Activated effector memory CD4-positive, alpha-beta T cell treated with anti-CD3 and anti-CD28 coated beads, Interleukin-2, amount 50 U/mL, for 16 hours (primary cell): ENCODE measurements at regions not wholly inside any gene's neighbourhood (a gene's known extent, or its start where the extent isn't known, plus 50 kb on each side); places are given as distances from the start of the nearest gene placed in this dataset.
A peak's percentile ranks its signal among the peaks of the same experiment; 100 is the strongest.

Source experiments
- DNase-seq: peaks from one replicate; pipeline ENCODE4 v3.0.0-alpha.2; 2020

DNA sequence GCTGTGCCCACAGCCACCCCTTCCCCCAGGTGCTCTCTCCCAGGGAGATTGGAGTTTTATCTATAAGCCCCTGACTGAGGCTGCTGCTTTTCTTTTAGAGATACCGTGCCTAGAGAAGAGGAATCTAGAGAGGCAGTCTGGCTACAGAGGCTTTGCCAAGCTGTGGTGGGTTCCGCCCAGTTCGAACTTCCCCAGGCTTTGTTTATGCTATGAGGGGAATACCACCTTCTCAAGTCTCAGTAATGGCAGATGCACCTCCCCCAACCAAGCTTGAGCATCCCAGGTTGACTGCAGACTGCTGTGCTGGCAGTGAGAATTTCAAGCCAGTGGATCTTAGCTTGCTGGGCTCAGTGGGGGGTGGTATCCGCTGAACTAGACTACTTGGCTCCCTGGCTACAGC is 157.4 kb downstream of the CAAP1 start:
- no peak for DNase-seq

DNA sequence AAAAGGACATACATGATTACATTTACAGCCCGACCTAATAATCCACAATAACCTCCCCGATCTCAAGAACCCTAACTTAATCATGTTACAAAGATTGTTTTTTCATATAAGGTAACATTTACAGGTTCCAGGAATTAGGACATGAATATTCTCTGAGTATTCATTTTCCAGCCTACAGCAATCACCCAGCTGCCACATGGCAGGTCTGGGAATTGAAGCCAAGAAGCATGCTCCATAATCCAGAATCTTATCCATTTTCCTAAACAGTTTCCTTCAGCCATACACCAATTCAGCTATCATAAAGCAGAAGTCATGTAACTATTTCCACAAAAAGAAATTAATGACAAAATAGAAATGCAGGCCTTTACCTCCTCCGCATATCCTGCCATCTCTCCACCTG is 163.4 kb downstream of the CAAP1 start:
- no peak for DNase-seq

DNA sequence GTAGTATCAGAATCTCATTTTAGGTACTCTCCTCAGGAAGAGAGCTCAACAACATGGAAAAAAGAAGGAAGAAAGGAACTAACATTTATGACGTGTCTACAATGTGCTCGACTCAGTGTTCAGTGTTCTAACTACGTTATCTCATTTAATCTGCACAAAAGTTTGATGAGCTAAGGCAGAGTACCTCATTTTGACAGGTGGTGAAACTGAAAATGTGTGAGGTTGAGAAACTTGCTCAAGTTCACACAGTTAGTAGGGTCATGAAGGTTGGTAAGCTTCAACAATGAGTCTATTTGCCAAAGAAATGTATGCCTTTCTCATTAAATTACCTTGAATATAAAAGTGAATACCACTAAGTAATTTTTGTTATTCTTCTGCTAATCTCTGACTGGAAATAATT is 165.1 kb downstream of the CAAP1 start:
- no peak for DNase-seq

DNA sequence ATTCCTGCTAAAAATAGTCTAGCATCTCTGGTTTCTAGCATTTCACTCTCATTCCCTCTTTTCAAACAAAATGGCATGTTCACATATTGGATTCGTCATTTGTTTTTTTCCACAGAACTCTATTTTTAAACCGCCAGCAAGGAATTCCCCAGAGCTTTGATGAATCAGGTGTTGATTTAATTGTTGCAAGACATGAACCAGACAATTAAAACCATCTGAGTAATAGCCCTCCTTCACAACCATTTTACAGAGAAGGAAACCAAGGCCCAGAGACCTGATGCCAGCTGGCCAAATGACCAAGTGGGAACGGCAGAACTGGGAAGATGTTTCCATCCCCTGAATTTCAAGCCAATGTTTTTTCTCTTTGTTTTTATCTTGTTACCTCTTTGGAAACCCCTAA is 167.0 kb downstream of the CAAP1 start:
- DNase-seq = no peak

DNA sequence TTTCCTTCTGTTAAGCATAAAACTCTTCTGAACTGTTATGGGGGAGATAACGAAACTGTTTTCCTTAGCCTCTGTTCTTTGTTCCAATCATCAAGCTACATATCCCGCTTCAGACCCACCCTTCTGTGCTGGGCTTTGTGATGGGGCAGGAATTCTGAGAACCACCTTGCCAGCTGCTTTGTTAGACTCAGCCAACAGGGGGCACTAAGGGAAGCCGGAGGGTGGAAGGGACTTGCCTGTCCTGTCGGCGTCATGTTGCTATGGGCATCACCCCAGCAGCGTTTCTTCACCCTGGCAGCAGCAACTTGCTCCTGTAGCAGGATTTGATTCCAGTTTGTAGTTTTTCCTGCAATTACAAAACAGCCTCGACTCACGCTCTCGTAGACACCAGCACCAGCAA is 169.1 kb downstream of the CAAP1 start:
- peak; percentile 63 for DNase-seq

DNA sequence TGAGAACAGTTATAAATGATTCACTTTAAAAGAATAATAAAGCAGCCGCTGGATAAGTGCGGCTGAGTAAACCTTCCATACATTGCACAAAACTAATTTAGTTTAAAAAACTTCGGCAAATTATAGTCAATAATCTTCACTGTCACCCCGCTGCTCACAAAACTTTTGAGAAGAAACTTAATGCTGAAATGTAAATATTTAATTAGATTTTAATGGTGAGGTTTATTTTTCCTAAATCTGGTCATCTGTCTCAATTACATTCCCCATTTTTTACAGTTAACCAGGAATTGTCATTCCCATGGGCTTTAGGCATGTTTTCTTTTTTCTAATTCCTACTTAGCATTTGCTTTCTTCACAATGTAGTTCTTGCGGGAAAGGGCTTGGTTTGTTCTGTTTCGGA is 169.8 kb downstream of the CAAP1 start:
- no peak for DNase-seq

DNA sequence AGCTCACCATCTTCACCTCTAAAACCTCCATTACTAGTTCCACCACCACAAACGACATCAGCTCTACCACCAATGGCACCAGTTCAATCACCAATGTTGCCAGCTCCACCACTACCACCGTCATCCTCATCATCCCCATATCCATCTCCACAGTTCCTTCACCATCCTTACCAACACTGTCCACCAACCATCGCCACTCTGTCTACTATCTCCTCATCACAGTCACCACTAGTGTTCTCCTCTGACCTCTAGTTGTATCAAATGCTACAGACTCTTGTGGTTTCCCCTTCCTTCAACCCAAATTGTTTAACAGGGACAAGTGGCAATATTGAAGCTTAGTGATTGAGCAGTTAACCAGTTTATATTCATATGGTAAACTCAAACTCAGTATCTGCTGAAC is 182.6 kb downstream of the CAAP1 start:
- no peak for DNase-seq

DNA sequence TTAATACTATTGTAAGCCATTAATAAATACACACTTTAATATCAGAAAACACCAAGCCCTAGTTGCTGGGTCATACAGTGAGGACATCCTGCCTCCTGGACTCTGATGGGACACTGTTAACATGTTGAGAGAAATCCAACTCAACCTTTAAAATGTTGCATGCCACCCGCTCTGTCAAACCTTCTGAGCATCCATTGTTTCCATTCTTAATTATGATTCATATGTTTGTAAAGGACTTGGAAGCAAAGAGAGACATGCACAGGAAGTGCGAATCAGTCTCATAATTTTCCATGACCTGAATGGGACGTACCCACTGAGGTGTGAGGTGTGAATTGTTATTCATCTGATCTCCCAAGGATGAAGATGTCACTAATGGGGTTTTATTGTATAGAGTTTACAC is 186.4 kb downstream of the CAAP1 start:
- no peak for DNase-seq

DNA sequence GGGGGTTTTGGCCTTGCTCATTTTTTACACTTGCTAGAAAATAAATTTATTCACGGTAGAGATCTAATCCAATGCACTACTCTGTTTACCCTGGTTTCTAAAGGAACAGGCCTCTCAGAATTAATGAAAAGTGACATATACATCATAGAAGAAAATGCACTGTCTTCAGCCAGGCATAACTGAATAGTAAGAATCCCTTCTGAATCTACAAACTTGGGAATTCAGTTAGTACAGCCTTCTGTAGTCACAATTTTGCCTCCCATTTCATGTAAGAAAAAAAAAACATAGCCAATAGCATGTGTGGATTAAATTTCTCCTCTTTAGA is 197.3 kb downstream of the CAAP1 start:
- no peak for DNase-seq

DNA sequence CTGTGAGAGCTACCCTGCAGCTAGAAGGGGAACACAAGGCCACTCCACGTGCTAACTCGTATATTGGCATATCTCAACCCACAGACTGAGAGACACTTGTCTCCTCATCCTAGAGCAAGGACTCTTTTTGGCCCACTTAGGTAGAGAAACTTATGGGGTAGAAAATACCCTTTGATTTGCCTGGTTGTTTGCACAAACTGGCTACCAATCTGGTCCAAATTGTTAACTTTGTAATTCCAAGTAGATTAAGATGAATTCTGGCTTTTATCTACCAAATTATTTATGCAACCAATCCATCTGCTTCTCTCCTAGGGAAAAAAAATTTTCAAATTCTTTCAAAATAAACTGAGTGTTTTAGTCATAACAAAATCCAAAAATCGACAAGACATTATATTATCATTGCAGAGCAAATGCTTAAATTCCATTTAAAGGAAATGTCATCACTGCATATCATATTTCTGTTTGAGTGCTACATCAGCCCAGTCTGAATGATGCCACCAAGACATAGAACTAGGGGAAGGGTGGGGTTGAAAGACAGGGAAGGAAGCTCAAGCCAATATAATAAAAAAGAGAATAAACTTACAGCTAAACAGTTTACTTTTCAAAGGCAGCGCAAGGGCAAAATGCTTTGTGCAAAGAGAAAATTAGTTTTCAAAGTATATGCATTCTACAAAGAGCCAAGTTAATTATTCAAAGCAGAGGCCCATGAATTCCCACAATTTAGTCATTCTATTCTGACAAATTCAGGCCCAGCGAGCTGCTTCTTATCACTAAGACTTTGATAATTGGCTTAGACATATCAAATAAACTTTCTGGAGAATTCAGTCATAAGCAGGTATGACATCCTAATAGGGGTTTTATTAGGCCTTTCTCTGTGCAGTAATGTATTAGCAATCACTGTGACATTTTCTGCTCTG is 198.0 kb downstream of the CAAP1 start:
- DNase-seq = no peak

DNA sequence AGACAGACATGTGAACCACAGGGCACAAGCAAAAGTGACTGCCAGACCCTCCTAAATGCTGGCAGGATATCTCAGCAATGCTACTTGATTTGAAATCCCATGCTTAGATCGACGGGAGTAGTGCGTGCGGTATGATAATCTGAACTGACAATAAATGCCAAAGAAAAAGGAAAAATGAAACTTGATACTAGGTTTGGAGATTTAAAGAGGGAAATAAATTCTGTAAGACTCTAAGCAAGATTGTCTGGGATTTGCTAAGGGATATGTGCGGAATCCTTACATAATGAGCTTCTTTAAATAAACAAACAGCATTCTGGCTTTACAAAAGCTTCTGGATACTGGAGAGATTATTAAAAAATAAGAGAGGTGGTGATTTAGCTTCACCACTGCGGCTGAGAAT is 203.6 kb downstream of the CAAP1 start:
- no peak for DNase-seq

DNA sequence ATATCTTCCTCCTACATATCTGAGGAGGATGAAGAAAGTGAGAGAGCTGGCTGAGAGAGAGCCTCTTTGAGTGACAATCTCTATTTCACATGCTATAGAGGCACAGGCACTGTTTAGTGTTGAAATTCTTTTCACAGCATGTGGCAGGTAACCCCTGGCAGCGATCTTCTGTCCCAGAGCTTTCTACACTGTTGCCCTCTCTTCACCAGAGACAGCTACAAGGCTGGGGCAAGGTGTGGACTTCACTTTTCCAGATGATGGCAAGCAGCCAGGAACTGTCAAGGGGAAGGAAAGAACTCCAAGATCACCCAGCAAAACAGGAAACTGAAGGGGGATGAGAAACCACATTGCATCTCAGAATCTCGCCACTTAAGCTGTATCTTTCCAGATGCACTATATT is 205.2 kb downstream of the CAAP1 start:
- no peak for DNase-seq

DNA sequence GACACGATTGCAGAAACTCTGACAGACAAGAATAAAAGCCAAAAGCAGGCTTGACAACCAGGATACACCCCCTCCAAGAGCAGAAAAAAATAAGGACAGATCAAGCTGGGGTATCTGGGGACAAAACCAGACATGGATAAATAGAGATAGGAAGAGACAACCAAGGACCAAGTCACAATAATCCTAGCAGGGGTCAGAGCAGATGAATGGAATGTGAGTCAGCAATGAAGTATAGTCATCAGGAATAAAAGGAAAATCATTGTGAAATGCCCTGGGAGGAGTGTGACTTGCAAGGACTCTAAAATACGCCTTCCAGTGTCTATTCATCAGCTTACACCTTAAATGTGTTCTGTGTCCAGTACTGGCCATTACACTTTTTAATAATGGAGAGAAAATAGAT is 206.8 kb downstream of the CAAP1 start:
- DNase-seq = no peak

DNA sequence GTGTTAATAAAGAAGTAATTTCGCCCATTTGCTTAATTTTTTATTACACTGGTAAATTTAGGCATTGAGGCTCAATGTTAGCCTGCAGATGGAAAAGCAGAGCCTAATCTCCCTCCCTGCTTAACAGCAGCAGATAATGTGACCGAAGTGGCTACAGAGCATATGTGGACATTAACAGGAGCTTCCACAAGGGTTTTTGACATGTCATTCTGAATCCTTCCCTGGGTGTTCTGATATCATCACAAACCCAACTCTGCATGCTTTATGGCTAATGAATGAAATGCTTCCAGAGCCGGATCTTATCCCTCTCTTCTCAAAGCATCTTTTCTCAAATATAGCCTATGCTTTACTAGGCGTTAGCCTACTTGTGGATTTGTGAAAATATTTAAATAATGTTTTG is 208.6 kb downstream of the CAAP1 start:
- no peak for DNase-seq

DNA sequence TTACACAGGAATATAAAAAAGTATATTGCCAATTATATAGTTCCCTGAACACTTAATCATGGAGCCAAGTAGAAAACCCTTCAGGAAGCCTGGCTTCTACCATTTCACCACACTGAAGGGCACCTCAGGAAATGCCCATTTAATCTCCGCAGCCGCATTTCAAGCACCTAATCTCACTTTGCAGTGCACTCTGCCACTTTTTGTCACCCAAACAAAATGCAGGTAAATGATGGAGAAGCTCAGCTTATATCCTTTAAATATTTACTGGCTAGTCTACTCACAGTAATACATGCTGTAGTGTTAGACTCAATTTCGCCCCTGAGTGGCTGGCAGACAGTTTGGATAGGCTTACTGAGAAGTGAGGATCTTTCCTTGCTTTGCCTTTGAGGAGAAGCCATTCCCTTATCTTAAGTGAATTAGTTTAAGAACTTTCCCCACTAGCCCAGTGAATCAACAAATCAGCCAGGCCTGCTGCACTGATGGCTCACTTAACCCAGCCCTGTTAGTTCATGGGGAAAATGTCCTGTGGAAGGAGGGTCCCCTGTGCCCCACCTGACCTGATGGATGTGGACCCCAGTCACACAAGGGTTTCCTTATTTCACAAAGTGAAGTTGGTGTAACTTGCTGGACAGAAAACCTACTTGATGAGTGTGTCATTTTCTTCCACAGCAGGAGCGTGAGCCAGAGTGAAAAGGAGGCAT is 209.7 kb downstream of the CAAP1 start:
- no peak for DNase-seq

DNA sequence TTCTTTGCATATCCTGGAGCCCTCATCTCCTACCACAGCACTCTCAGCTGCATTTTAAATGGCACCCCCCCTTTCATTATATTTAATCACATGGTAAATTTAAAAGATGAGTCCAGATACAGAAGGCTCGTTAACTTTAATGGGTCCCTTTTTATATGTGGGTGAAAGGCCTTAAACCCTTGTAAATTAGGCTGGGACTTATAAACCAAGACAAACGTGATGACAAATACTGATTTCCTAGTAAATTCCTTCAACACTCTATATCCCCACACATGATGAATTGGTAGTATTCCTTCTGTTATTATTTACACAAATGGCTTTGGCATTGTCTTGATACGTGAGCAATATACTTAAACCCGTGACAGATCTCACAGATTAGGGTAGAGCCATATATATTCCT is 210.6 kb downstream of the CAAP1 start:
- DNase-seq = no peak

DNA sequence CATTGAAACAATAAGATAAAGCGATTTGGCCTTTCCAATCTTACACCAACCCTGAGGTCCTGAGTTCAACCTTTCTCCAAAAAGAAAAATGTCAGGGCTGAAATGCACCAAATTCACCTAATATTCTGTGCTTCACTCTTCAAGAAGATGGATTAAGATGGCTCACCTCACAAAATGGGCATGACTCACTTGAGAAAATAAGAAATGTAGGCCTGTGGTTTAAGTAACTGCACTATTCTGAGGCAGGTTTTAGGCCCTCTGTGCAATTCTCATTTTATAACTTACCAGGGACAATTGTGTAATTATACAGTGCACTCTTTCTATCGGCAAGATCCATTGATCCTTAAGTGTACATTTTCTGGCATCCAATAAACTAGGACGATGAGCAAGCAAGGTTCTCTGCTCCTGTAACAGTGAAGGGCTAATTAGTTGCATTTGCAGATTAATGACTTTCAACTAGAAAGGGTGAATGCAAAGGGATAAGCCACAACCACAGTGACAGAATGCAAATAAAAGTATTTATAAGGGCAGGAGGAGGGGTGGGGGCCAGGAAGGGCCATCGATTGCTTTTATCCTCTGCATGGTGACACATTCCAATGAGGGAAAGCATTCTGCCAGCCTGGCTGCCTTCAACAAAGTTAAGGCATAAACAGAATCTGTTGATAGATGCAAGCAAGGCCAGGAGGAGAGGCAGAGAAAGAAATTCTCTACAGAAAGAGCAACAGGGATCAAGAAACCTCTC is 214.5 kb downstream of the CAAP1 start:
- DNase-seq = no peak

DNA sequence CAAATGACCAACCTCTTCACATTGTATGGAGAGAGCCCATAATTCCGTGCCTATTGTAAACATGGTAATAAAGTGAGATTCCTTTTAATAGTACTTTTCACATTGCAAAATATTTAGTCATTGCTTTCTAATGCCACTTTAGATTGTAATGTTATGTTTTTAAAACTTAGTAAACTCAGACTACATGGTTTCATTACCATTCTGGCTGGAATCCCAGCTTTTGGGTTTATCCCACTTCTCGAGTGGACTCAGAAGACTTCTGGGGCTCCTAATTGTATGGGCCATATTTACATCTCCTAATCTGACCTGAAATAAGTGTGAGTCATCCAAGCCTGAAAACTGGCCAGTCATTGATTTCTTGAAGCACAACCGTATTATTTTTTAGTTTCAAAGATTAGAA is 217.6 kb downstream of the CAAP1 start:
- DNase-seq = no peak

DNA sequence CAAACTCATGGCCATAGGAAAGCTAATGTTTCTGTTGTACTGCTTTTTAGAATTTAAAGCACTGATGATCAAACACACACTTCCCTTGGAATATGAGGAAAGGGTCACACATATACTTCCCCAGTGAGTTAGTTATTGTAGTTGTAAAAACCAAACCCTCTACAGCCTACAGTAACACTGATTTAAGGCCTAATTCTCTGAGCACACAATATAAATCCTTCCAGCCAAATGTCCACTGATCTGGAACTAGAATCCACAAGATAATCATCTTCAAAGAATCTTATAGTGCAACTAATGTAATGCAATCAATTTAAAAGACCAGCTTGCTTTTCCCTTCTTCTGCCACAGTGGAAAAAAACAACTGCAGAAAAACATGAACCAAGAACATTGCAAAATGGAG is 219.3 kb downstream of the CAAP1 start:
- DNase-seq = no peak

DNA sequence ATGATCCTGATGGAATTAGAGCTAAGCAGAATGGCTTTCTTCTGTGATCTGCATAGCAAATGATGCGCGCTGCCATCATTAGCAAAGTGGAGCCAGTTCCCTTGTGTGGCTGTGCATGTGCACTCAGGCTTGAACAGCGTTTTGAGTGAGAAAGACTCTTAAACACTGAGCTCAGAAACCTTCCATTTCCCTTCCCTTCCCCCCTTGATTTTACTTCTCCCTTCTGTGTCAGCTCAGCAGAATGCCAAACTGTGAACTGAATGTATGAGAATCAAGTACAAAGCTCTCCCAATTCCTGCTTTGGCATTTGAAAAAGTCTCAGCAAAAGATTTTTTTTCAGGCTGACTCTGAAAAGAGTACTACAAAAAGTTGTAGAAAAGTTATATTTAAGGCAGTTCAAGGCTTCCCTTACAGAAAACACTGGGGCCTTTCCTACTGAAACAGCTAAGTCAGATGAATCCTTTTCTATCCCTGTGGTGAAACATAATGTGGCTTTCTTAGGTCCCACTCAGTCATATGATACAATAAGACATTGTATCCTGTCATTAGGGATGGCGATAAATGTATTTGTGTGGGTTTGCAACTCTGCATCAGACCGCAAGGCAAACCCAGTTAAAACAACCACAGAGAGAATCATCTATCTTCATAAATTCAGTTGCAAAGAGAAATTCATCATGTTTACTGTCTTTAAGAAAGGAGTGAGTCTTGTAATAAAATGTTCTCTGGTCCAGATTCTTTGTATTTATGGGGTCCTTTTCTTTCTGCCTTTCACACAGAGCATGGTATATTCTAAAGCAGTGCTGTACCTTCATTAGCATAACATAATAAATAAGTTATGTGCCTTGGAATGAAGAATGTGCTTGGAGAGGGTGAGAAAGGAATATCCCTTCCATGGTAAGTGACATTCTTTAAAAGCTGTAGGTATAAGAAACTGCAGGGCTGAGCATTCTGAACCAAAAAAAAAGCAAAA is 222.6 kb downstream of the CAAP1 start:
- no peak for DNase-seq

DNA sequence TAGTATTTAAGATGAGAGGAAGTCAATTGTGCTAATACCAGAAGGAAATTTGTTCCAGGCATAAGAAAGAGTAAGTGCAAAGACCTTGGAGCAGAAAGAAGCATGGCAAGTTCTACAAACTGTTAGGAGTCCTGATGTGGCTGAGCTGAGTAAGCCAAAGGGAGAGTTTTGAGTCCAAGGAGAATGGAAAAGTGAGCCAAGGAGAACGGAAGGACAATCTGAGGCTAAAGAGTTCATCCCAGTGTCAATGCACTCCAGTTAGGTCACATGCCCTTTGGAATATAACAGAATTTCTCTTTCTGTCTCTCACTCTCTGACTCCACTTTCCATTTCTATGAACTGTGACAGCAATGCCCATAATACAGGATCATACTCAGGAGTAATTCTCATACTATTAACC is 224.7 kb downstream of the CAAP1 start:
- DNase-seq = no peak

DNA sequence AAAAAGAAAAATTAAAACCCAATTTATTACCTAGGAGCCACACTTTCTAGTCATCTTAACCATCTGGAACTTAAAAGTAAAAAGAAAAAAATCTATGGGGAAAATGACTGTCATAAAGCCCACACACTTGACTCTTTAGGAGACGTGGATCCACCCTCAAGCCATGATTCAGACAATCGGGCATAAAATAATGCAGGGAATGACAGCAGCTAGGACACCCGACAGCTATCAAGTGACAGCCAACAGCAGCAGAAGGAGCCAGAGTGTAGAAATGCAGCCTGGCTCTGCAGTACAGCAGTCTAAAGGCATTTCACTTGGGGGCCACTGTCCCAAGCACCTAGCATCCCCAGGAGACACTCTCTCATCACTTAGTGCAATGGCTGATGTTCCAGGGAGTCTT is 226.9 kb downstream of the CAAP1 start:
- DNase-seq = no peak
